Spleen (tissue), 11 donors: ENCODE measurements at regions not wholly inside any gene's neighbourhood (a gene's known extent, or its start where the extent isn't known, plus 50 kb on each side); places are given as distances from the start of the nearest gene placed in this dataset.

Experiments used
- DNase-seq: peaks from one replicate; pipeline ENCODE4 v3.0.0-alpha.2; 2020
- H3K27ac ChIP-seq, 8 donors: fragments of 200-600 bp; sonication (generic) in 7 of 8; 1 replicate in 4 of 8; 2 replicates in 4 of 8; pipeline versions ENCODE4 v1.5.0 to v1.8.0; 2016 to 2021; ENCODE audit warnings: inconsistent platforms in 4 of 8, mild to moderate bottlenecking in 4 of 8, moderate library complexity in 1 of 8
- H3K27me3 ChIP-seq, 7 donors: fragments of 200-600 bp; sonication (generic) in 6 of 7; replicated peaks in 1 of 7; 1 replicate in 4 of 7; 2 replicates in 3 of 7; pipeline versions ENCODE4 v1.5.0 to v1.8.0; 2016 to 2021; ENCODE audit warnings: inconsistent platforms in 3 of 7, mild to moderate bottlenecking in 1 of 7
- H3K36me3 ChIP-seq, 6 donors: fragments of 200-600 bp; sonication (generic) in 5 of 6; 1 replicate in 4 of 6; 2 replicates in 2 of 6; pipeline versions ENCODE4 v1.5.0 to v1.8.0; 2016 to 2021; ENCODE audit warnings: inconsistent platforms in 2 of 6
- H3K4me1 ChIP-seq, 6 donors: fragments of 200-600 bp; sonication (generic) in 5 of 6; 1 replicate in 3 of 6; 2 replicates in 3 of 6; pipeline versions ENCODE4 v1.5.0 to v1.8.0; 2016 to 2021; ENCODE audit warnings: inconsistent platforms in 3 of 6
- H3K4me3 ChIP-seq, 8 donors: fragments of 200-600 bp; sonication (generic) in 7 of 8; 1 replicate in 4 of 8; 2 replicates in 4 of 8; pipeline versions ENCODE4 v1.5.0 to v1.8.0; 2016 to 2021; ENCODE audit warnings: inconsistent platforms in 4 of 8, mild to moderate bottlenecking in 4 of 8, moderate library complexity in 2 of 8
- H3K9me3 ChIP-seq, 8 donors: fragments of 200-600 bp; sonication (generic) in 7 of 8; 1 replicate in 4 of 8; 2 replicates in 4 of 8; pipeline versions ENCODE4 v1.5.0 to v1.8.0; 2016 to 2021; ENCODE audit warnings: inconsistent platforms in 4 of 8
- POLR2A ChIP-seq, 3 donors: fragments of 450-650 bp; IDR thresholded peaks; one replicate each; pipeline ENCODE4 v1.5.1; 2017; ENCODE audit warnings: antibody characterized with exemption in 3 of 3, mild to moderate bottlenecking in 1 of 3
- POLR2AphosphoS5 ChIP-seq, 3 donors: sonication (generic); formaldehyde crosslinking; IDR thresholded peaks; one replicate each; pipeline ENCODE4 v1.5.1; 2017; ENCODE audit warnings: antibody characterized with exemption in 3 of 3
- WGBS, 5 donors: extraction: QIAGEN DNeasy Blood & Tissue Kit in 3 of 5; methylation state at CpG; one replicate each; pipeline versions ENCODE4 v1.1.5 to v1.1.7; 2013 to 2018; 5-methylcytosine and 5-hydroxymethylcytosine counted together
- intact Hi-C: fragments of 100-400 bp; cut with DNase I; formaldehyde crosslinking; loops from one replicate; pipeline ENCODE4 v1.15.0; 2023; ENCODE audit warnings: low total_unique reads
- TF ChIP-seq, protein P1 (sequence below), 11 experiments: fragments of 200-600 bp in 7 of 11; fragments of 450-650 bp in 4 of 11; sonication (generic) in 4 of 11; IDR thresholded peaks in 8 of 11; conservative IDR thresholded peaks in 3 of 11; 1 replicate in 7 of 11; 2 replicates in 4 of 11; pipeline versions ENCODE4 v1.4.0 to v1.8.0; 2016 to 2021; ENCODE audit warnings: antibody characterized with exemption in 11 of 11, inconsistent platforms in 4 of 11, mild to moderate bottlenecking in 1 of 11
- donor health status: healthy with polysubstance abuse.
- donor health status: DM: no; HTN: no; CAD: no; lungs with moderate emphysema.
- donor health status: DM: no; HTN: no; CAD: no.
- donor health status: Bipolar disorder and iron deficiency.
- donor health status: healthy.
- donor health status: DM: no; HTN: no; CAD: no.
- donor health status: DM: yes; HTN: yes; CAD: no.

DNA sequence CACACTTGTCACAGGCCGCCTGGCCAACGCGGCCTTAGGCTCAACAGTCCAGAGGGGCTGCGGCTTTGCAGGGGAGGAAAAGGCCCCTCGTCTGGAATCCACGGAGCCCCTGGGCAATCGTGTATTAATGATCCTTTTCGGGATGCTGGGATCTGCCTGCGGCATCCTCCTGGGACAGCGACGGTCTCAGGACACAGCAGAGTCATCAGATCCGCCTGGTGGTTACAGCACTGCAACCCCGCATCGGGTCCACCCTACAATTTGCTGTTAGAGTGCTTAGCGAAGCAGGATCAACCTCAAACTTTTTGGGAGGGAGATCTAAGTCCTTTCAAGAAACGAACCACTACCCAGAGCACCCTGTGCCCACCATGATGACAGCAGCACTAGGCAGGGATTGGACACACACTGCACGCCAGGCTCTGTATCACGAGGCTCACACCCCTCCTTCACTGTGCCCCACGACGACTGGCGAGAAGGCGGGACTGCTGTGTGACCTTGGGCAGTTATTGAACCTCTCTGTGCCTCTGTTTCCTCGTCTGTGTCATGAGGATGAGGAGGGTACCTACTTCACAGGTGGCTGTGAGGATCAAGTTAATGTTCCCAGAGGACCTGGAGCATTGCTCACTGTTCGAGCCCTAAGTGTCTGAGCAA lies 100.4 kb upstream of the COL5A1 start:
- 87 to 94% (median 92%) methylated on average over 18 to 24 of the region's 24 CpGs for WGBS, 5 donors
- H3K27me3 ChIP-seq = peaks cover 0 to 10% (median 0%) of the 10 kb centered on the region in 7 donors
- no peaks in the 10 kb centered on the region for H3K9me3 ChIP-seq
- no peak for TF ChIP-seq POLR2A (IDR thresholded peaks at IDR 0.05)
- TF ChIP-seq, protein P1, sequence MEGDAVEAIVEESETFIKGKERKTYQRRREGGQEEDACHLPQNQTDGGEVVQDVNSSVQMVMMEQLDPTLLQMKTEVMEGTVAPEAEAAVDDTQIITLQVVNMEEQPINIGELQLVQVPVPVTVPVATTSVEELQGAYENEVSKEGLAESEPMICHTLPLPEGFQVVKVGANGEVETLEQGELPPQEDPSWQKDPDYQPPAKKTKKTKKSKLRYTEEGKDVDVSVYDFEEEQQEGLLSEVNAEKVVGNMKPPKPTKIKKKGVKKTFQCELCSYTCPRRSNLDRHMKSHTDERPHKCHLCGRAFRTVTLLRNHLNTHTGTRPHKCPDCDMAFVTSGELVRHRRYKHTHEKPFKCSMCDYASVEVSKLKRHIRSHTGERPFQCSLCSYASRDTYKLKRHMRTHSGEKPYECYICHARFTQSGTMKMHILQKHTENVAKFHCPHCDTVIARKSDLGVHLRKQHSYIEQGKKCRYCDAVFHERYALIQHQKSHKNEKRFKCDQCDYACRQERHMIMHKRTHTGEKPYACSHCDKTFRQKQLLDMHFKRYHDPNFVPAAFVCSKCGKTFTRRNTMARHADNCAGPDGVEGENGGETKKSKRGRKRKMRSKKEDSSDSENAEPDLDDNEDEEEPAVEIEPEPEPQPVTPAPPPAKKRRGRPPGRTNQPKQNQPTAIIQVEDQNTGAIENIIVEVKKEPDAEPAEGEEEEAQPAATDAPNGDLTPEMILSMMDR (IDR thresholded peaks at IDR 0.05 in 8 of 11, conservative IDR thresholded peaks at IDR 0.05 in 3 of 11) = no peak
- TF ChIP-seq POLR2AphosphoS5 (IDR thresholded peaks at IDR 0.05) = no peak
- H3K4me3 ChIP-seq = no peak overlapping the region
- intact Hi-C loops = no loop called here
- no peak for DNase-seq
- no peaks in the 10 kb centered on the region for H3K36me3 ChIP-seq
- H3K4me1 ChIP-seq = no peaks in the 10 kb centered on the region
- no peak overlapping the region for H3K27ac ChIP-seq

DNA sequence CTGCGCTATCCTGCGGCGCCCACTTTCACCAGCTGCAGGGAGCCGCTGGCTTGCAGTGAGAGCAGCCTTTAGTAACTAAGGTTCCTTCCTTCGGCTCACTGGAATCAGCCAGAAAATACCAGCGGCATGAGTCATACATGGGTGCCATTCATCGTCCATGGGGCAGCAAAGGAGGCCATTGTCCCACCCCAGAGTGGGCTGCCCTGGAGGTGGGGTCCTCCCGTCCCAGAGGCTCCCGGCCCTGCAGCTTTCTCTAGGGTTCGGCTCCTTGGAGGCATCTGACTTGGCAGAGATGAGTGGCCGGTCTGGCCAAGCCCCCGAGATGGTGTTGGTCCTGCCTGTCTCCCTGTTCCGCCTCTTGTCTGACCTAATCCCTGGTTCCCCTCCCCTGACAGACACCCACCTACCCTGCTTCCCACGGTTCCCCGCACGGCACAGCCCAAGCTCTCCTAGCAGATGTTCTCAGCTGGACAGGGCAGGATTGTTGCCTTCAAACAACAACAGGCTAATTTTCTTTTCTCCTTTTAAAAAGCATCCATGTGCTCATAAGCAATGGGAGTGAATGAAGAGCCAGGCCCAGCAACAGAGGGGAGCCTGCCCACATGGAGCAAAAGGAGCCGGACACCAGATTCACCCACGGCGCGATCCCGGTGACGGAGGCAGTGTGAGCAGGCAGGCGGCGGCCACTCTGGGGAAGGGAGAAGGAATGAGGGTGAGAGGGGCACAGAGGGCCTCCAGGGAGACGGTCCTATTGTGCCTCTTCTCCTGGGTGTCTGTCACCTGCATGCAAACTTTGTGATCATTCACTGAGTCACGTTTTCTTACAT lies 97.0 kb upstream of the COL5A1 start:
- Histone ChIP-seq H3K36me3 (no peaks in the 10 kb centered on the region), H3K4me1 (no peaks in the 10 kb centered on the region), H3K27ac (no peak overlapping the region), H3K27me3 (peaks cover 0 to 20% (median 0%) of the 10 kb centered on the region in 7 donors), H3K9me3 (no peaks in the 10 kb centered on the region), H3K4me3 (no peak overlapping the region)
- intact Hi-C loops = no loop called here
- 82 to 93% (median 90%) methylated on average over 17 to 26 of the region's 26 CpGs for WGBS, 5 donors
- TF ChIP-seq POLR2A (IDR thresholded peaks at IDR 0.05) (no peak), POLR2AphosphoS5 (IDR thresholded peaks at IDR 0.05) (no peak)
- TF ChIP-seq, protein P1 (IDR thresholded peaks at IDR 0.05 in 8 of 11, conservative IDR thresholded peaks at IDR 0.05 in 3 of 11) = no peak
- DNase-seq = peak; percentile 46

DNA sequence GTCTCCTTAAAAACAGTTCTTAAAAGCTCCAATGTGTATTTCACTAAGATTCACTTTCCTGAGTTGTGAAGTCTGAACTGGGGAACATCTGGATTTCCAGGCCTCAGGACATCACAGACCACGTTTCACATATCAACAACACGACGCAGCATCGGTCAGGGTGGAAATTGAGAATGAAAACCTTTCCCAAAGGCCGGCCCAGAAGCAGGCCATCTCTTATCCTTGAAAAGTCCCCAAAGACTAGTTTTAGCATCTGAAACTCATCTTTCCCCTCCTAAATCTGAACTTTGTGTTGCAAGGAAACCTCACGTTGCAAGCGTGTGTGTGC lies 96.4 kb upstream of the COL5A1 start:
- intact Hi-C loops = no loop called here
- no peaks in the 10 kb centered on the region for H3K4me1 ChIP-seq
- no peaks in the 10 kb centered on the region for H3K36me3 ChIP-seq

More for the DNA sequence above, 96.4 kb upstream of the COL5A1 start:
- no peak for DNase-seq
- TF ChIP-seq POLR2AphosphoS5 (IDR thresholded peaks at IDR 0.05) (no peak), POLR2A (IDR thresholded peaks at IDR 0.05) (no peak)
- TF ChIP-seq, protein P1 (IDR thresholded peaks at IDR 0.05 in 8 of 11, conservative IDR thresholded peaks at IDR 0.05 in 3 of 11) = no peak
- Histone ChIP-seq H3K27me3 (peaks cover 0 to 20% (median 0%) of the 10 kb centered on the region in 7 donors), H3K9me3 (no peaks in the 10 kb centered on the region), H3K4me3 (no peak overlapping the region), H3K27ac (no peak overlapping the region)
- WGBS, 5 donors = 77 to 90% (median 87%) methylated on average over 7 of the region's 7 CpGs
